ENCODE measurements at regions not wholly inside any gene's neighbourhood (a gene's known extent, or its start where the extent isn't known, plus 50 kb on each side); places are given as distances from the start of the nearest gene placed in this dataset.

- no peak overlapping the region for H3K14ac ChIP-seq (ENCODE audit: insufficient read length)
- no peak overlapping the region for H2BK120ac ChIP-seq (replicated peaks; ENCODE audit: low read depth, low read length)
- no peak overlapping the region for H2BK5ac ChIP-seq (ENCODE audit: low read depth, low read length)
- H2BK15ac ChIP-seq (ENCODE audit: low read length) = no peak overlapping the region
- H3K4me2 ChIP-seq (ENCODE audit: insufficient read depth in 1 of 2, low read depth in 2 of 2, low read length in 2 of 2) = no peak overlapping the region
- no peaks in the 10 kb centered on the region for H3K79me2 ChIP-seq (ENCODE audit: control insufficient read depth in 1 of 2, insufficient read depth in 2 of 2, low read length in 2 of 2)
- no peak overlapping the region for H2AK5ac ChIP-seq (ENCODE audit: low read depth, low read length)
- H4K20me1 ChIP-seq (replicated peaks in 1 of 2; ENCODE audit: control insufficient read depth in 1 of 2, insufficient read depth in 2 of 2, low read length in 2 of 2) = no peaks in the 10 kb centered on the region
- no peaks in the 10 kb centered on the region for H3K79me1 ChIP-seq (ENCODE audit: low read depth, low read length)
- no peaks in the 10 kb centered on the region for H3K27me3 ChIP-seq (replicated peaks in 1 of 4; ENCODE audit: control insufficient read depth in 3 of 4, extremely low read depth in 1 of 4, insufficient read depth in 3 of 4, low read length in 3 of 4)
- no peak overlapping the region for H3K9ac ChIP-seq (replicated peaks in 1 of 4; ENCODE audit: extremely low read depth in 1 of 4, low read depth in 3 of 4, low read length in 3 of 4)
- FAIRE-seq (no peak), DNase-seq (ENCODE audit: low read depth in 1 of 2, low spot score in 2 of 2) (no peak)
- H2AFZ ChIP-seq (ENCODE audit: low read length) = no peak overlapping the region
- POLR2A ChIA-PET (ENCODE audit: partially characterized antibody) = no interaction called here
- no peak overlapping the region for H3K56ac ChIP-seq (replicated peaks; ENCODE audit: insufficient read length, low read depth, low read length)
- H4K8ac ChIP-seq (ENCODE audit: extremely low read depth, insufficient read depth, low read length) = no peak overlapping the region
- CTCF ChIA-PET (ENCODE audit: partially characterized antibody) = interaction anchor here (0.6 kb wide), 1 partner anchor 292 kb away, joined by 3 read pairs; no protein-coding TSS in a partner anchor
- H3K4me1 ChIP-seq (replicated peaks in 1 of 4; ENCODE audit: control insufficient read depth in 3 of 4, insufficient read depth in 4 of 4, low read length in 3 of 4) = no peaks in the 10 kb centered on the region
- H2BK20ac ChIP-seq (ENCODE audit: low read length) = no peak overlapping the region
- no peak overlapping the region for H2BK12ac ChIP-seq (ENCODE audit: low read depth, low read length)
- H3K27ac ChIP-seq (ENCODE audit: low read depth, low read length) = no peak overlapping the region
- H3K9me3 ChIP-seq (ENCODE audit: insufficient read depth in 2 of 2, low read depth in 1 of 2, low read length in 1 of 2) = no peaks in the 10 kb centered on the region
- H4K91ac ChIP-seq (replicated peaks; ENCODE audit: insufficient read length, low read length) = no peak overlapping the region
- WGBS, 2 experiments (ENCODE audit: extremely low coverage in 1 of 2, insufficient coverage in 1 of 2, insufficient read length in 1 of 2, insufficient replicate concordance in 2 of 2, low coverage in 1 of 2, low lambda C conversion rate in 2 of 2, missing lambda C conversion rate in 1 of 2) = 89% methylated on average over 6 of the region's 6 CpGs; no CpG with 5 or more reads in 1 of the 2 experiments
- no peak overlapping the region for H3K23ac ChIP-seq (ENCODE audit: insufficient read length)
- H4K5ac ChIP-seq (ENCODE audit: insufficient read length, low read depth, low read length) = no peak overlapping the region
- H3K23me2 ChIP-seq (ENCODE audit: low read depth, low read length) = no peaks in the 10 kb centered on the region
- no peaks in the 10 kb centered on the region for H3K36me3 ChIP-seq (ENCODE audit: control insufficient read depth in 2 of 4, insufficient read depth in 4 of 4, low read length in 3 of 4)
- H3K4me3 ChIP-seq (ENCODE audit: extremely low read depth in 1 of 4, insufficient read depth in 2 of 4, low read depth in 3 of 4, low read length in 4 of 4) = no peak overlapping the region
- no peak overlapping the region for H3K4ac ChIP-seq (replicated peaks; ENCODE audit: insufficient read length, low read depth, low read length)
- no peak overlapping the region for H3K18ac ChIP-seq (ENCODE audit: extremely low read depth, low read length)
- TF ChIP-seq RBBP5 (IDR thresholded peaks at IDR 0.05; ENCODE audit: borderline replicate concordance, low read depth, low read length) (no peak), GTF2F1 (IDR thresholded peaks at IDR 0.05; ENCODE audit: borderline replicate concordance, low read depth, low read length) (no peak), CREB1 (IDR thresholded peaks at IDR 0.05) (no peak), NRF1 (IDR thresholded peaks at IDR 0.05; ENCODE audit: low read depth, low read length) (no peak), BRCA1 (IDR thresholded peaks at IDR 0.05; ENCODE audit: low read depth, low read length) (no peak), FOSL1 (IDR thresholded peaks at IDR 0.05; ENCODE audit: insufficient read depth, low read depth, low read length) (no peak)
- TF ChIP-seq, protein P1, sequence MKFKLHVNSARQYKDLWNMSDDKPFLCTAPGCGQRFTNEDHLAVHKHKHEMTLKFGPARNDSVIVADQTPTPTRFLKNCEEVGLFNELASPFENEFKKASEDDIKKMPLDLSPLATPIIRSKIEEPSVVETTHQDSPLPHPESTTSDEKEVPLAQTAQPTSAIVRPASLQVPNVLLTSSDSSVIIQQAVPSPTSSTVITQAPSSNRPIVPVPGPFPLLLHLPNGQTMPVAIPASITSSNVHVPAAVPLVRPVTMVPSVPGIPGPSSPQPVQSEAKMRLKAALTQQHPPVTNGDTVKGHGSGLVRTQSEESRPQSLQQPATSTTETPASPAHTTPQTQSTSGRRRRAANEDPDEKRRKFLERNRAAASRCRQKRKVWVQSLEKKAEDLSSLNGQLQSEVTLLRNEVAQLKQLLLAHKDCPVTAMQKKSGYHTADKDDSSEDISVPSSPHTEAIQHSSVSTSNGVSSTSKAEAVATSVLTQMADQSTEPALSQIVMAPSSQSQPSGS (IDR thresholded peaks at IDR 0.05; ENCODE audit: low read length) = no peak
Observed at GRCh38 chr2:36238106-36238505, 117.5 kb upstream of the CRIM1 start.

Data from H1 (cell line).